GM18909 (cell line): ENCODE measurements at regions not wholly inside any gene's neighbourhood (a gene's known extent, or its start where the extent isn't known, plus 50 kb on each side); places are given as distances from the start of the nearest gene placed in this dataset.

Experiments used
- ATAC-seq: cut with Tn5 transposase; IDR thresholded peaks from one replicate; pipeline ENCODE4 v1.9.1; 2021; ENCODE audit warnings: mild to moderate bottlenecking; ENCODE audit not compliant: unreplicated experiment, poor library complexity

DNA sequence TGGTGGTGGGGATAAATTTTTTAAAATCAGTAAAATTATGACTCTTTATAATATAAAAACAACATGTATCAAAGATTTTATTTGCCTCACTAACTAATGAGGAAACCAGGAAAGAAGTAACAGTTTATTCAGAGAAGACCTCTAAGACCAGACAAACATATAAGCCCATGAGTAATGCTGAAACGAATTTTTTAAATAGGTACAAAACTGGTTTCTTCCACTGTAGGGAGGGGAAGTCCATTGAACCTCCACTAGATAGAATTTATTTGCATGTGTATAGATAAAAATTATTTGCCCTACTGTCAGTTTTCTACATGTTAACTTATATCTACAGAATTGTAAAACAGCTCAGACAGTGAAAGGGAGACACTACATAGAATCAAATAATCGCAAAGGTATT lies 86.8 kb downstream of the ZC3H11B start:
- no peak for ATAC-seq

- ATAC-seq: no peak
These were observed 89.5 kb downstream of the ZC3H11B start for GRCh38 chr1:219523411-219523810.

DNA sequence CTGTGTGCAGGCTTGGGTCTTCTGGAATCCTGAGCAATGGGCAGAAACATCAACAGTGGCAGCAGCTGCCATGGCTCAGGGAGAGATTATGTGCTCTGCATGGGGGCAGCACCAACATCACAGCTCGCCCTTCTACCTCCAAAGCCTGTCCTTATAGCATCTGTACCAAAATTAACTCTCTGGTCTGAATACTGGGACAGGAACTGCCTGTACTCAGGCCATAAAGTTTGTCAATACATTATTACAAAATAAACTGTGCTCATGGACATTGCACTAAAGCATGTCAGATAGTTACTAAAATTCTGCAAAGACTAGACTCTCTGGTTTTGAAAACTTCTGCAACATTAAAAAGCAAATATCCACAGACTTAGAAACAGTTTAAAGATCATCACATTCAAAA lies 91.6 kb downstream of the ZC3H11B start:
- ATAC-seq: no peak

DNA sequence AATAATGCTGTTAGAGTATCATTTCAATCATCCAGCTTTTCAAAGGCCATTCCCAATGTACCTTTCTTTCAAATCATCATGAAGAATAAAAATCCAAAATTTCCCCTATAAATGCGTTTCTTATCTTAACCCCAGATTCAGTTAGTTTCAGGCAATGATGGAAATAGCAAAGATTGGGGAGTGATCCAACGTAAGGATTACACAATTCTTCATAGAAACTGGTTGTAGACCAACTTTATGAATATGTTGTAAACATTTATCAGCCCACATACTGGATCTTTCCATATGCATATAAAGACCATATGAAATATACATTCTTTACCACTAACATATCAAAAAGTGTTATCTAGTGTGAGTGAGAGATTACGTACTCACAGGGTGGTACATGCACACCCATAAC lies 92.7 kb downstream of the ZC3H11B start:
- no peak for ATAC-seq

GRCh38 chr1:219518907-219519248 lies 94.0 kb downstream of the ZC3H11B start:
- ATAC-seq: no peak

- no peak for ATAC-seq
These were observed 94.6 kb downstream of the ZC3H11B start for GRCh38 chr1:219518168-219518906.

DNA sequence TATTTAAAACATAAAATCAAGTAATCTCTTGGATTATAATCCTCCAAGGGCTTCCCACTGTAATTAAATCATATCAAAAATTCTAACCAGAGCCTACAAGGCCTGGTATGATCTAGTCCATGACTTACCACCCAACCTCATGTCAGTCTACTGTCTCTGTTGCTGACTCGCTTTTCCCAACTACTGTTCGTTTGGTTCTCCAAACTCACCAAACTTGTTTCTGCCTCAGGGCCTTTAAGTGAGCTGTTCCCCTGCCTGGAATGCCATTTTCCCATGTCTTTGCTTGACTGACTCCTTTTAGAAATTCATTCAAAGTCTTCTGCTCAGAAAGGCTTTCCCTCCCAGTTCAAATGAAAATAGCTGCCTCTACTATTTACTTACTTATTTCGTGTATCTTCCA lies 95.9 kb downstream of the ZC3H11B start:
- ATAC-seq: no peak

- ATAC-seq: no peak
These were observed 98.2 kb downstream of the ZC3H11B start for GRCh38 chr1:219514728-219515127.

DNA sequence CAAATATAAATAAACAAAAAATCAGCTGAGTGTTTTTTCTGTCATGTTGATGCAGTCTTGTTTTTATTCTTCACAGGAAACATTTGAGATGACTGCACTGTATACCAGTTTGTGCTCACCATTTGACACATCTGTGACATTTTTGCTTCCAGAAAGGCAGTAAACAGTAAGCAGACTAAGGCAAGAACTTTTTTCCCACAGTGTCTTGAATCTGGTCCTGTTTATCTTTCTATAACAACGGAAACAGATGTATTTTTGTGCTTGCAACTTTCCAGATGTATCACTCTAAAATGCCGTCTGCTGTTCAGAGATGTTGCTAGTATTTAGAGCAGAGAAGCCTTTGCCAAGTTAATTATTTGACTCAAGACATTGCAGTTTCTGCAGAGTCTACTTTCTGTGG lies 105.5 kb downstream of the ZC3H11B start:
- no peak for ATAC-seq

GRCh38 chr1:219506936-219507335 lies 106.0 kb downstream of the ZC3H11B start:
- ATAC-seq: no peak

DNA sequence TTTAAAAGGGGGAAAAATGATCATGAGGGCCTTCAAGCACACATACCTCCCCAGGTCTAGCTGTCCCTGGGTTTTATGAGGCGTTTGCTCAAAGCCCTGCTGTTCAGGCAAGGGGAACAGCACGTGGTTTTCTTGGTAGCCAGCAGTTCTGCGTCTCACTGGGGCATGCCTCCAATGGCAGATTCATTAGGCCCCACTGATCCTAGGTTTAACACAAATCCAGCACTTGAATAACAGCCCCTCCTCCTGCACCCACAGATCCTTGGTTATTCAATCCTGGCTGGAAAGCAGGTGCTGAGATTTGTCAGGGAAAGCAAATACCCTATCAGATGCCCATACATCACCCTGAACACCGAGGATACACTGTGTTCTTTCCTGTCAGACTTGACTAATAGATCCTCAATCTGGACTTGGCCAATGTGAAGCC lies 106.4 kb downstream of the ZC3H11B start:
- no peak for ATAC-seq

- no peak for ATAC-seq
These were observed 107.0 kb downstream of the ZC3H11B start for GRCh38 chr1:219505886-219506285.

- no peak for ATAC-seq
These were observed 109.3 kb downstream of the ZC3H11B start for GRCh38 chr1:219503604-219504003.

DNA sequence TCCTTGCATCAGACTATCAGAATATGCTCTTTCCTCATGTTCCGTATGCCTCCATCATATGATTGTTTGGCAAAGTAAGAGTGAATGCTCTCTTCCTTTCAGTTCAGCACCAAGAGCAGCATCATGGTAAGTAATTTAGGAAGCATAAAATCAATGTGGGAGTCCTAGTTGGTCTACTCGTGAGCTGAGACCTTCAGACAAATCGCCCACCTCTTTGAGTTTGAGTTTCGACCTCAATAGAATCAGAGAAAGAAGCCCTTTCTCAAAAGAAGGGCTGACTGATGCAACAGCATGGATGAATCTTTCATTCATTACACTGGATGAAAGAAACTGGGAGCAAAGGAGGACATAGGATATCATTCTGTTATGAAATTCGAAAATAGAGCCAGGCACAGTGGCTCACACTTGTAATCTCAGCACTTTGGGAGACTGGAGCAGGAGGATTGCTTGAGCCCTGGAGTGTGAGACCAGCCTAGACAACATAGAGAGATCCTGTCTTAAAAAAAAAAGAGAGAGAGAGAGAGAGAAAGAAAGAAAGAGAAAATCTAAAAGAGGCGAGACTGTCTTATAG lies 112.5 kb downstream of the ZC3H11B start:
- no peak for ATAC-seq

DNA sequence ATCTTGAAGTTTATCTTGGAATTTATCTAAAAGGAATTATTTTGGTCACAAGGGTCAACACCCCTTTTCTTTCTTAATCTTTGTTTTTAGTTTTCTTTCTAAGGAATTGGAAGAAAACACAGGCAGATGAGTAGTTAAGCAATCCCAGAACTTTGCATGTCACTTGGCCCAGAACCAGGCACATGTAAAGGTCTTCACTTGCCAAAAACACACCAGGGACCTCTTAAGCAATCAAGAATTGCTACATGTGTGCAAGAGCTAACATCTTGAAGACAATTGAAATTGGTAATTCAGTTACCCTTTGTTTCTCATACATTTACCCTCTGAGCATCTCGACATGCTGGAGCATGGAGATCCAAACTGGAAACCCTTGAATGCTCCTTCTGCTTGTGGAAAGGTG lies 114.2 kb downstream of the ZC3H11B start:
- ATAC-seq: no peak

DNA sequence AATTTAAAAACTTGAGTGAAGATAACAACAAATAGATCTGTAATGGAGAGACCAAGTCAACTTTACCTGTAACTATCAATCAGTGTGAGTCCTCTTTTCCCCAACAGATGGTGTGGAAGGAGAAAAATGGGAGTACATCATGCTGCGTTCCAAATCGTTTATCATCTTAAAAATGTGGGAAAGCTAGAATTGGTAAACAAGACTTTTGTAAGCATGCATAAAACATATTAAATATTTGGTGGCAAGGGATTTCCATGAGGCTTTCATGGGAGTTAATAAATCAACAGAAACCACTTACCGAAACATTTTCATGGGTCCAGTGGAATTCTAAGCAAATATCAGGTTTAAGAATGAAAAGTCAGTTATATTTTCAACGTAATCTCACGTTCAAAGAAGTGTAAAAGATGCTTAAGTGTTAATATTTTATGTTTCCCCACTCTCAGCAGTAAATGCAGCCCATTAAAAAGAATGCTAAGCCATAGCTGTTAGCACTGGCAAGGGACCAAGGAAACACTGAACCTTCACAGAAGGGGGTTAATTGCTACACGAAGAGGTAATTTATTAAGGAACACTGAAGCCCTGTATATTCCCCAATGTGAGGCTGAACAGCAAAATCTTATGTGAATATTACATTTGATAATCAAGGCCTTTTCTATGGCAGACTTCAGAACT lies 117.0 kb downstream of the ZC3H11B start:
- ATAC-seq: no peak

GRCh38 chr1:219492717-219493116 lies 120.2 kb downstream of the ZC3H11B start:
- ATAC-seq: no peak

- no peak for ATAC-seq
These were observed 122.3 kb downstream of the ZC3H11B start for GRCh38 chr1:219490566-219490965.

- ATAC-seq: no peak
These were observed 123.3 kb downstream of the ZC3H11B start for GRCh38 chr1:219489636-219490035.

- ATAC-seq: no peak
These were observed 124.6 kb downstream of the ZC3H11B start for GRCh38 chr1:219488275-219488674.

- no peak for ATAC-seq
These were observed 129.4 kb downstream of the ZC3H11B start for GRCh38 chr1:219483530-219483929.

- no peak for ATAC-seq
These were observed 132.9 kb downstream of the ZC3H11B start for GRCh38 chr1:219480011-219480410.
